SHP77 treated with DMSO at 0.1 percent for 48 hours (cell line): ENCODE measurements at regions not wholly inside any gene's neighbourhood (a gene's known extent, or its start where the extent isn't known, plus 50 kb on each side); places are given as distances from the start of the nearest gene placed in this dataset.
A peak's percentile ranks its signal among the peaks of the same experiment; 100 is the strongest.

ENCODE experiments used
- DNase-seq: peaks from one replicate; lab custom pipeline; 2025; lab: John Stamatoyannopoulos, UW

DNA sequence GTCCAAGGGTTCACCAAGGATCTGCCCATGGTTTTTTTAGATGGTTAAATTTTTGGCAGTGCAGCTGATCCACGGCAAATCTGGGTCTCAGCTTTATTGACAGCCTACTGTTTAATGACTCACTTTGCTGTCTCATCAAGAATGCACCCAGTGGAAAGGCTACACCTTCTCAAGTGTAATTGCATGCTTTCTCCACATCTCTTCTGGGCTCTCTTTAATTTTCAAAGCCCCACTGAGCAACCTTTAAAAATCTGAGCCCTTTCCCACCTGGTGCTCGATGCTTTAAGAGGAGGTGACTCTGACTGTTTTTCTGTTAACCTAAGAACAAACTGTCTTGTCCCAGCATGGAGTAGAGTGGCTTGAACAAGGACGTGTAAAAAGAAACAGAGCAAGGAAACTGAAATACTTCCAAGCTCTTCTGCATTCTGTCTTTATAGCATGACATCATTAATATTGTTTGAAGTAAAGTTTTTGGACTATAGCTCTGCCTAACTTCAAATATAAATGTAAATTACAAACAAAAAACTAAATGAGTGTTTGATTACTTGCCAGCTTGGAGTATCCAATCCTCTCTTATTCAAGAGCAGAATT, 214.2 kb upstream of the KRR1 start:
- peak; percentile 24 for DNase-seq

DNA sequence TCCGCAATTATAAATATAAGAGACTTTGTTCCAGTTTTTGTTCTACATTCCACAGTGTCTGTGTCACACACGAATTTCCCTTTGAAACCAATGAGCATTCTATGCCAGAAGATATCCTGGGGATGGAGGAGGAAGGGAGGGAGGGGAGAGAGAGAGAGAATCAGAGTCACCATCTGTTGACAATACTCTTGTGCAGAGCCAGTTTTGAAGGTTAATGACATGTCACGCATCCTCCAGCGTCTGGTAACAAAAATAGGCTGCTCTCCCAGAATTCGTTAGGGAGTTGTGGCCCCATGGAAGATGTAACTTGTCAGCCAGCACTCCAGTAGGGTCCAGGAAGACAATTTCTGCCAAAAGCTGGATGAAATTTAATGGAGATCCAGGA, 213.5 kb upstream of the KRR1 start:
- peak; percentile 92 for DNase-seq

DNA sequence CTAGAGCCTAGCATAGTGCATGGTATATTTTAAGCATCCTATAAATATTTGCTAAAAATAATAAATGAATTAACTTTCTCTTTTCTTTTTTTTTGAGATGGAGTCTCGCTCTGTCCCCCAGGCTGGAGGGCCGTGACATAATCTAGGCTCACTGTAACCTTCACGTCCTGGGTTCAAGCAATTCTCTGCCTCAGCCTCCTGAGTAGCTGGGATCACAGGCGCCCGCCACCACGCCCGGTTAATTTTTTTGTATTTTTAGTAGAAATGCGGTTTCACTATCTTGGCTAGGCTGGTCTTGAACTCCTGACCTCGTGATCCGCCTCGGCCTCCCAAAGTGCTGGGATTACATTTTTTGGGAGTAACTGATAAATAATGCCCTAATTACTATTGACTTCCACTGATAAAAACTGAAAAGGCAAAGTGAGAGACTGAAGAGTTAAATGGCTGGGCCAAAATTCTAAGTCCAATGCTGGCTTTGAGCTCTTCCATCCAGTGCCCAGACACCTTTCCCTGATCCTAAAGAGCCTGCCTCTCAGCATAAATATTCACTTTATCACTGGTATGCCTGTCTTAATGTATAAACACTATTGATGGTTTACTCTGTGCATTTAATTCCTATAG, 213.0 kb upstream of the KRR1 start:
- DNase-seq = no peak

DNA sequence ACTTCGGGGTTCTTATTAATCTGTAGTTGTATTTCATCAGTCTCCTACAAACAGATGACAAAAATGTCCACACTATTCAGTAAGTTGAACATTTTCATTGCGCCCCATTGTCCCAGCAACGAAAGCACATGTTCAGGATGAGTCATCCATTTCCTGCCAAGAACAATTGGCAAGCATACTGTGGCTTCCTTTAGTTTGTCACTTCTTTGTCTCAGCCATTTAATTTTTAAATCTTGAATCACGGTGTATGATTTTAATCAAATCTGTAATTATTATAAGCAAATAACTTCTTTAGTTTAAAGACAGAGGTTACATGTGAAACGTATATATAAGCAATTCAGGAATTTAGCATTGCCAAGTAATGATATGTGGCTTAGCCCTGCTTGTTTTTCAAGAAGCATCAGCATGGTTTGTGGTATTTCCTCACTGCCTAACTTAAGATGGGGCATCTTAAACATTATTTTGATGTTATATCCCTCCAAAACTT, 211.3 kb upstream of the KRR1 start:
- DNase-seq = peak; percentile 69

DNA sequence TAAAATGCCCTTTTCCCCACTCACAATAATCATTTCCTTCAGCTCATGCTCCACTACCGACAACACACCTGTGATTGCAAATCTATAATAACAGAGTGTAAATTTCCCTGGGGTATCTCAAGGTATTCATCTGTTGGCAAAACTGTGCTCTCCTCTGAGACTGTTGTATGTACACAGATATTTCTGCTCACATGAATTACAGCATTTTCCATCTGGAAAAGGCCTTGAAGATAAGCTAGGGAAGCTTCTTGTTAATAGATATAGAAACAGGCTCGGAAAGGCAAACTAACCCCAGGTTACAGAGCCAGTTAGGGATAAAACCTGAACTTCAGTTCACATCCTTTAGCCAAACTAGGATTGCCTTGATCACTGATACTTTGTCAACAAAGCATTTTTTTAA, 210.4 kb upstream of the KRR1 start:
- DNase-seq = no peak

DNA sequence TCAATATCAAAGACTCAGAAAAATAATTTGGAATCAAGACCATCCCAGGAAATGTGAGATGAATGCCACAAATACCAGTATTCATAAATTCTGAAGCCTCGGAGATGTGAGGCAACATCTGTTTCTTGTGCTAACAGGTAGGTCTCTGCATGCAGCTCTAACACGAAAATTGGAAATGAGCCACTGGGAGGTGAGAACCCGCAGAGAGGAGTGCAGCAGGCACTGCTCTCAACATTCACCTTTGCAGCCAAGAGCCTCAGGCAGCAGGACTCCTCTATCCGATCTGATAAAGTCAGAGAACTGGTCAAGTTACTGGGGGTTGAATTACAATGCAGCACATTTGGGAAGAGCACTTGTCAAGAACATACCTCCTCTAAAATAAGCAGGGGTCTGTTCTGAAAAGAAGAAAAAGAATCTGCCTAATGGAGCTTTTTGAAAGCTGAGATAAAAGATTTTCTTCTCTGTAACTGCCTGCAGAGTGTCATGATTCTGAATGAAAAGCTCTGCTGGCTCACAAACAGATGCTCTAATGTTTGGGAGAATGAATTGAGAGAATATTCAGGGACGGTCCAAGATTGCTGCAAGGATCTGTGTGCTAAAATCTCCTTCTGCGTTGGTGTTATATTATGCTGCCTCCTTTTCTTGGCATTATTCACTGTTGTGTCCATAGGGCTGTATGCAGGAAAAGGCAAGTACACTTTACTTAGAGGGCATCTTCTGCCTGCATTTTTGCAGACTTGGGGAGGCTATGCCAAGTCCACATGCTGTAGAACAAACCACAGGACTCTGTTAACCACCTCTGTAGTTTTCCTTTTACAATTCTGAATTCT, 209.6 kb upstream of the KRR1 start:
- peak; percentile 42 for DNase-seq

DNA sequence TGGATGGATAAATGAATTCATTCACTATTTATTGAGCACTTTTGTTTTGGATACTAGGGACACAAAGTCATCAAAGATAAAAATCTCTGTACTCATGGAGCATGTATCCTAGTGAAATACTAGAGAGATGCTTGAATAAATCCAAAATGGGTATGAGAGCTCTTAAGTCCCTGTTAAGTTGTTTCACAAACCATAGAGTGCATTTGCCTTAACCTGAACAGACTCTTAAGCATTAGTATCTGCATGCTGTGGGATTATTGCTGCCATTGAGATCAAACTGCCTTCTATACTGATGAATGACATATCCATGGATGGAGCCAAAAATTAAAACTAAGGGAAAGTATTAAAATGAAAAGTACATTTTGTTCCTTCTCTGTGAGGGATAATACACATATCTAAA, 206.5 kb upstream of the KRR1 start:
- DNase-seq = no peak

DNA sequence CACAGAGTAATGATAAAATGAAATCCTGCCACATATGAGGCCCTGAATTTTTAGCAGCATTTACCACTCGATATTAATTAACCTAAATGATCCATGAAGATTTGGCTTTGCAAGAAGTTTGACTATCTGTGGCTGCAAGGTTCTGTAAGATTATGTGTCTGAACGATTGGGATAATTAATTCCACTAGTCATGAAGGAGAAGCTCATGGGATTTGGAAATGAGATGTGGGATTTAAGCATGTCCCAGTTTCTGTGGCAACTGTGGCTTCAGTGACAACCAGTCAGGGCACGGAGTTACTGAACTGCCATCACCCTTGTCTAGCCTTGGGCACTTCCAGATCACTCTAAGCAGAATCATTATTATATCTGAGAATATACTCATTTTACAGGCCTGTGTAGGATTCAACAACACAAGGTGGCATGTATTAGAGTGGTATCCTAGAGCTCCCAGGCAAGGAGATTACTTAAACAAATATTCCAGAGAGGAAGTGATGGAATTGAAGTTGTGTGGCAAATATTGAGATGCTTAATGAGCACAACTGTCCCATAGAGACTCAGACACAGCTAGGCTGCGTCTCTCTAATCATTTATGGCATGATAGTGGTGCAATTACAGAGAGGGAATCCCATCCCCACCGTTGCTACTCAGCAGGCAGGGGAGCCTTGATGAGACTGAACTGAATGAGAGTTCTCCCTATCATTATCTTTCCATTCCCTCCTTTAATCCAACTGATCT, 205.0 kb upstream of the KRR1 start:
- DNase-seq = no peak

DNA sequence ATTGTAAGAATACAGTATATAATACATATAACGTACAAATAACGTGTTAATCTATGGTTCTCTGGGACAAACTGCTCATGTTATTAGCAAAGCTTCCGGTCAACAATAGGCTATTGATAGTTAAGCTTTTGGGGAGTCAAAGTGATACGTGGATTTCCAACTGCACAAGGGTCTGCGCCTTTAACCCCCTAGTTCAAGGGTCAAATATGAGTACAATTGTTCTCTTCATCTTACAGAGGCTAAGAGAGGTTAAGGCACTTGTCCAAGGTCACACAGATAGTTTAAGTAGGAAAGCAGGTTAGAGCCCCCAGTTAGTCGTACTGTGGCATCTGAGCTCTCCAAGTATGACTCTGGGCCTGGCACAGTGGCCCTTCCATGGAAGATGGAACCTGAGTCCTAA, 204.3 kb upstream of the KRR1 start:
- no peak for DNase-seq

DNA sequence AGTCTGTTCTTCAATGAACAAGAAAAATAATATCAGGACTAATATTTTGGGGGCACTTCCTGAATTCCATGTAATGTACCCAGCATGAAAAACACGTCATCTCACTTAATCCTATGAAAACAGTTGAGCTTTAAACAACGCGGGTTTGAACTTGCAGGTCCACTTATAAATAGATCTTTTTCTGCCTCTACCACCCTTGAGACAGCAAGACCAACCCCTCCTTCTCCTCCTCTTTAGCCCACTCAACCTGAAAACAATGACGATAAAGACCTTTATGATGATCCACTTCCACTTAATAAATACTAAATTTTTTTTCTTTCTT, 203.9 kb upstream of the KRR1 start:
- DNase-seq = no peak

DNA sequence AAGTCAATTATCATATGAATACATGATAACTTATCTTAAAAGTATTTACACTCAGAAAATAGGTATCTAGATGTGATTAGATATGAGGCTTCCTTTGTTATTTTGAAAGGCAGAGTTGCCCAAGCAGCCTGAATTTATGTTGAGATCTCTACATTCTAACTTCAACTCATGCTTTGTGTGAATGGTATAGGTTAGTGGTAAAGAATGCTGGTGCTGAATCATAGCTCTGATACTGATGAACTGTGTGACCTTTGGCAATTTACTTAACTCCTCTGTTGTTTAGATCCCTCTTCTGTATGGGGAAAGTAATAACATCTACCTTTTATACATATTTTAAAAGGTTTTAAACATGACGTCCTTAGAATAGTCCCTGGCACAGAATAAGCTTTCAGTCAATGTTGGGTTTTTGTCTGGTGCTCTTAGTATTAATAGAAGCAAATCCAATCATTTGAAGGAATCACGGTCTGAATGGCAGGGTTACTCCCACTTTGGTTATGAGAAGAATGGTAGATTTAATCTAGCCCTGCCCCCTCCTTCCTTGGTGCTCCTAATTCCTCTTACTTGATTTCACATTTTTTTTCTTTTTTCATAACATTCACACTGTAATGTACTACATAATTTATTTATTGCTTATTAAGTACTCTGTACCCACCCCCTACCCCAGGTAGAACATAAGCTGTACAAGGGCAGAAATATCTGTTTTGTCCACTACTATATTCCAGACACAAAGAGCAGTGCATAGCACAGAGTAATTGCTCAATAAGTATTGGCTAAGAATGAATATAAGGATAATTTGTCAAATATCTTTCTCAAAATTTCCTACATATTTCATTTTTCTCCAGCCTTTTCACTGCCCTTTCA, 203.3 kb upstream of the KRR1 start:
- DNase-seq = no peak

DNA sequence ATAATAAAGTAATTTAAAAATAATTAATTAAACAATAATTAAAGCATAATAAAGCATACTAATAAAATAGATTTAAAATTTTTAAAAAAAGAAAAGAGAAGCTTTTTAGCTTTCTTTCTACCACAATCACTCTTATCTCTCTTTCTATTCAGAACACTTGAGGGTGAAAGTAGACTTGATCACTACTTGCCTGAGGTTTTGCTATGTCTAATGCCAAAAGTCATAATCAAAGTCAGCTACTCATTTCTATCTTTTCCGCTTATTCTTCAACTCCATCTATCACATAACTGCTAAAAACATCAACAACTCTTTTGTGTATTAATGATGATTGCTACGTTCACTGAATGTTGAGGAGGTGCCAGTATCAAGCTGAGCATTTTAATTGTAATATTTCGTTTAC, 202.0 kb upstream of the KRR1 start:
- no peak for DNase-seq

DNA sequence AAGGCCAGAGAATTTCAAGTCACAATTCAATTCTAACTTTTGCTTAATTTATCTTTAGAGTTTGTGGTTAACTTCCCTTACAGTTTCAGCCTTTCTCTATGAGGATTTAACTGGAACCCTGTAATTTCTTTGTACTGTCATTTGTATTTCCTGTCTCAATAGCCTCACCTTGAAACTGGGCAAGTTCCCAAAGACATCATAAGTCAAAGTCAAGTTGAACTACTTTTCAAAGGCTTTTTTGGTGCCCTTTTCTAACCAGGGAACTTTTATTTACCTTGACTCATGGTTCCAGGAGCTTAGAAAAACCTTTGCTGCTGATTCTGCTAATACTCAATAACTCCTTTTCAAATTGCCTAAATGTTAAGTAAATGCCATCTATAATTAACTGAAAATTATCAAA, 200.8 kb upstream of the KRR1 start:
- DNase-seq = no peak

DNA sequence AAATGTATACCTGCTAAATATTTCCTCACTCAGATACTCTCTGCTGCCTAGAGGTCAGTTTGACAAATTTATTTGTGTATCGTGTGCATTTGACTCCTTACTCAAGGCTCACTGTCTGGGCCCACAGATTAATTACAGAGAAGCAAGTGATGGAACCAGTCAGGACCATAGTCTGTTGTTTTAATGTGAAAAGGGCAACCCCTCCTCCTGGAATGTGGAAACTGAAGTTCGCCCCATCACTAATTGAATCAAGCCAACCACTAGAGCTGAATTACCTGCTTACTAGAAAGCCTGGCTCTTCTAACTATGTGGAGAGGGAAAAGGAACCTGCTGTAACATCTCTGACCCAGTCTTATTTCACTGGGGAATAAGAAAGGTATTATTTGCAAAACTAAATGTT, 199.9 kb upstream of the KRR1 start:
- DNase-seq = no peak

DNA sequence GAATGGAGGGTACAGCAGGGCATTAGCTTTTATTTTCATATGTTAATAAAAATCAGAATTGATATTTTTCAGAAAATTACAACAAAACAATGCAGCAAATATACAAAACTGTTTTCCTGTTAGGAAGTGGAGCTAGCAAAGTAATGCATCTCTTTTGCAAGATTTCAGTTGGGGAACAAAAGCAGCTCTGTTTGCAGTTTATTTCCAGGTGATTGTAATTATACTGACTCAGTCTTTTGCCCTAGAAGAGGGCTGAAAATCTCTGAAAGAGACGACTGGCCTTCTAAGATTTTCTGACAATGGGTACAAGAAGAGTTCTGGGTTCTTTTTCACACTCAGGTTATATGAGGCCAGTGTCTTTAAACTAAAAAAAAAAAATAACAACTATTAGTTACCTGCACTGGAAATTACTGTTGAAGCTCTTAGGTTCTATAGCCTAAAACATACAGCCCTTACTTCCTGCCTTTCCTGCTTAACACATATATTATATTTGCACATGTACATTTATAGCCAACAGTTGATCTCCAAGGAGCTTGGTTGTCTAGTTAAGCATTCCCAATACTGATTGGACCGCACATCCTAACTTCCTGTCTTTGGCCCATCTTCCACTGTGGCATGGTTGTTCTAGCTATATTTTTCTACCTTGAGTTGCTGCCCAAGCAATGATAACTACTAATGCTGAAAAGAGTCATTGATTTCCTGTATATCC, 199.1 kb upstream of the KRR1 start:
- DNase-seq = no peak

DNA sequence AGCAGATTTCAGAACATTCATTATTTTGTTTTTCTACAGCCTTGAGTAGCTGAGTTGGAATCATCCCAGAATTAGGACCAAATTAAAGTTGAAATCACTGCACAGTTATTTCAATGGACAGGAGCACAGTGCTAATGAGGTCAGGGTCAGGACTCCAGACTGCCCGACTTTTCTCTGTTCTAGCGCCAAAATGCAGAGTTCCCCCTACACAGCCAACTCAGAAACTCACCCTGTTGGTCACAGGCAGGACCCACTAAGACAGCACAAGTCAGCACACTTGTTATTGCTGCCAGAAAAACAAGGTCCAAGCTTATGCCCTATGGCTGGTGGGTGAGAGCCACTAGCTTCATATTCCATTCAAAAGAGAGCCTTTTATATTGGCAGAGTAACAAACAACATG, 198.1 kb upstream of the KRR1 start:
- DNase-seq = no peak

DNA sequence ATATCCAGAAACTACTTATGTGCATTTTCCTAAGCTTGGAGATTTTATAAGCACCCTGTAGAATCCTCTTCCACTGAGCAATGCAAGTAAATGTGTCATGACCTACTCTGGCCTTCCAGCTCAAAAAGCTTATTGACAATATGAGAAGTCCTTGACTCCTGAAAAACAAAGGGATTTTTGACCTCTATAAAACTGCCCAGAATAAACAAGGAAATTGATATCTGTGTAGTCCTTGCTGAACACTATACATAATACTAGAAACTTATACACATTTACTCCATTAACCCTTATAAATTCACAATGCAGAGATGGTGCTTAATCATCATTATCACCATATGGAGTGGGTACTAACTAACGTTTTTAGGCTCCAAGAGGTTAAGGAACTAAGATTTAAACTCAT, 197.4 kb upstream of the KRR1 start:
- no peak for DNase-seq

DNA sequence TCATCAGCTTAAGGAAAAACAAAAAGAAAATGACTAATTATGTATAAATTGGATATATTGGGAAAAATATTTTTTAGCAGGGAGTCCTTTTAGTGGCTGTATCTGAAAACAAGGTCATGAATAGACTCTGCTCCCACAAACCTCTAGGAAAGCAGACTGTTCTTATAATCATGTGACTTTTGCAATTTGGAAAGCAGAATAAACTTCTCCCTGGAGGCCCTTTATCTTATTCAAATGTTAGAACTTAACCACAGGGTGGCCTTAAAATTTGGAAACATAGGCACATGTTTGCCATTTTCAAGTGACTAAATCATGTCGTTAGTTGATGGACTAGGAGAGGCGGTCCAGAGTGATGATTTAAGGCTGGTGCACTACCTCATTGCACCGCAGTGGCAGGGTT, 196.6 kb upstream of the KRR1 start:
- DNase-seq = no peak

DNA sequence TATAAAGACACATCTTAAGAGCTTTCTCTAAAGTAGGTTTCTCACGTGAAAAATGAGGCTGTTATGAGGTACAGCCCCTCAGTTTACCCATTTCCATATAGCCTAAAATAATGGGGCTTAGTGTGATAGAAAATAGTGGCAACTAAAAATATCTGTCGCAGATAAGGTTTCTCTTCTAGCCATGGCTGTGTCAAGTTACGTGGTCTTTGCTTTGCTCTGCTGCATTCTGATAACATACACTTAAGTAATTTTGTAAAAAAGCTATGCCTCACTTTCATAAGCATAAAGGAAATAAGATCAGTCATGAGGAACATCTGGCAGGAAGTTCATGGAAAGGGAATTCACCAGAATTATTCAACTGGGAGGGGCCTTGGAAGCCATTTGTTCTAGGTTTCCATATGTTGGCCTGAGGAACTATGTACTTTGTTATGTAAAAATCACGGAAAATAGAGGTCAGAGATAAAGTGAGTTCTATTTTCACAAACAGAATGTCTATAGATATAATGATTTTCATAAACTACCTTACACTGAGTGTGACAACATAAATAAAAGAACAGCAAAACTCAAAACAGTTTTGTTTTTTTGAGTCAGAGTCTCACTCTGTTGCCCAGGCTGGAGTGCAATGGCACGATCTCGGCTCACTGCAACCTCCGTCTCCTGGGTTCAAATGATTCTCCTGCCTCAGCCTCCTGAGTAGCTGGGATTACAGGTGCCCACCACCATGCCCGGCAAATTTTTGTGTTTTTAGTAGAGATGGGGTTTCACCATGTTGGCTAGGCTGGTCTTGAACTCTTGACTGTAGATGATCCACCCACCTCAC, 195.6 kb upstream of the KRR1 start:
- DNase-seq = no peak
